Stomach smooth muscle (tissue), 2 donors: ENCODE measurements at regions not wholly inside any gene's neighbourhood (a gene's known extent, or its start where the extent isn't known, plus 50 kb on each side); places are given as distances from the start of the nearest gene placed in this dataset.
A peak's percentile ranks its signal among the peaks of the same experiment; 100 is the strongest.

Experiments
- H3K27ac ChIP-seq: one replicate; pipeline ENCODE4 v1.7.0; 2013; ENCODE audit warnings: mild to moderate bottlenecking, low read length, inconsistent platforms
- H3K27me3 ChIP-seq, 2 donors: one replicate each; pipeline ENCODE4 v1.7.0; 2013; ENCODE audit warnings: low read length in 2 of 2; ENCODE audit not compliant: insufficient read depth in 2 of 2, control insufficient read depth in 1 of 2
- H3K36me3 ChIP-seq, 2 donors: one replicate each; pipeline ENCODE4 v1.7.0; 2013; ENCODE audit warnings: low read length in 2 of 2; ENCODE audit not compliant: control insufficient read depth in 2 of 2, insufficient read depth in 2 of 2
- H3K4me1 ChIP-seq: one replicate; pipeline ENCODE4 v1.7.0; 2013; ENCODE audit warnings: low read length; ENCODE audit not compliant: control insufficient read depth, insufficient read depth
- H3K4me3 ChIP-seq, 2 donors: one replicate each; pipeline ENCODE4 v1.7.0; 2013; ENCODE audit warnings: low read length in 2 of 2
- H3K9ac ChIP-seq, 2 donors: one replicate each; pipeline ENCODE4 v1.7.0; 2013; ENCODE audit warnings: low read length in 2 of 2, mild to moderate bottlenecking in 1 of 2
- H3K9me3 ChIP-seq, 2 donors: one replicate each; pipeline ENCODE4 v1.7.0; 2013; ENCODE audit warnings: low read length in 2 of 2; ENCODE audit not compliant: control insufficient read depth in 2 of 2
- donor health status: healthy.
- donor health status: Pancreatic carcinoma.

GRCh38 chr18:67381608-67382150 is 134.8 kb downstream of the DSEL start:
- H3K9me3 ChIP-seq = no peaks in the 10 kb centered on the region
- no peak overlapping the region for H3K4me3 ChIP-seq
- H3K4me1 ChIP-seq = no peaks in the 10 kb centered on the region

GRCh38 chr18:67380867-67381266 is 135.7 kb downstream of the DSEL start:
- no peaks in the 10 kb centered on the region for H3K9me3 ChIP-seq
- no peak overlapping the region for H3K27ac ChIP-seq
- no peak overlapping the region for H3K4me3 ChIP-seq
- H3K27me3 ChIP-seq = no peaks in the 10 kb centered on the region
- no peaks in the 10 kb centered on the region for H3K4me1 ChIP-seq
- H3K36me3 ChIP-seq = no peaks in the 10 kb centered on the region
- no peak overlapping the region for H3K9ac ChIP-seq

More at GRCh38 chr18:67381608-67382150, 134.8 kb downstream of the DSEL start:
- Histone ChIP-seq H3K36me3 (no peaks in the 10 kb centered on the region), H3K27ac (no peak overlapping the region), H3K9ac (no peak overlapping the region), H3K27me3 (no peaks in the 10 kb centered on the region)

GRCh38 chr18:67379981-67380380 is 136.5 kb downstream of the DSEL start:
- H3K4me3 ChIP-seq = no peak overlapping the region
- H3K27me3 ChIP-seq = no peaks in the 10 kb centered on the region
- no peaks in the 10 kb centered on the region for H3K36me3 ChIP-seq
- H3K9ac ChIP-seq = no peak overlapping the region
- H3K4me1 ChIP-seq = no peaks in the 10 kb centered on the region
- no peak overlapping the region for H3K27ac ChIP-seq
- H3K9me3 ChIP-seq = no peaks in the 10 kb centered on the region

- Histone ChIP-seq H3K4me3 (no peak overlapping the region), H3K36me3 (no peaks in the 10 kb centered on the region), H3K9ac (no peak overlapping the region), H3K4me1 (no peaks in the 10 kb centered on the region), H3K27ac (no peak overlapping the region), H3K27me3 (no peaks in the 10 kb centered on the region), H3K9me3 (no peaks in the 10 kb centered on the region)
Observed at GRCh38 chr18:67376372-67376771, 140.1 kb downstream of the DSEL start.

- Histone ChIP-seq H3K36me3 (no peaks in the 10 kb centered on the region), H3K9me3 (no peaks in the 10 kb centered on the region), H3K9ac (no peak overlapping the region), H3K27me3 (no peaks in the 10 kb centered on the region), H3K4me3 (no peak overlapping the region), H3K4me1 (no peaks in the 10 kb centered on the region), H3K27ac (no peak overlapping the region)
Observed at GRCh38 chr18:67373636-67374035, 142.9 kb downstream of the DSEL start.

- Histone ChIP-seq H3K27me3 (no peaks in the 10 kb centered on the region), H3K9ac (no peak overlapping the region), H3K27ac (no peak overlapping the region), H3K36me3 (no peaks in the 10 kb centered on the region), H3K9me3 (no peaks in the 10 kb centered on the region), H3K4me1 (no peaks in the 10 kb centered on the region), H3K4me3 (no peak overlapping the region)
Observed at GRCh38 chr18:67367540-67367939, 149.0 kb downstream of the DSEL start.

GRCh38 chr18:67363694-67364093 is 152.8 kb downstream of the DSEL start:
- no peaks in the 10 kb centered on the region for H3K36me3 ChIP-seq
- H3K9me3 ChIP-seq = no peaks in the 10 kb centered on the region
- no peak overlapping the region for H3K4me3 ChIP-seq

GRCh38 chr18:67362906-67363305 is 153.6 kb downstream of the DSEL start:
- H3K27ac ChIP-seq = no peak overlapping the region
- H3K9me3 ChIP-seq = no peaks in the 10 kb centered on the region
- no peaks in the 10 kb centered on the region for H3K4me1 ChIP-seq
- H3K36me3 ChIP-seq = no peaks in the 10 kb centered on the region
- no peak overlapping the region for H3K4me3 ChIP-seq
- no peak overlapping the region for H3K9ac ChIP-seq
- H3K27me3 ChIP-seq = no peaks in the 10 kb centered on the region

More at GRCh38 chr18:67363694-67364093, 152.8 kb downstream of the DSEL start:
- no peak overlapping the region for H3K27ac ChIP-seq
- H3K4me1 ChIP-seq = no peaks in the 10 kb centered on the region
- no peaks in the 10 kb centered on the region for H3K27me3 ChIP-seq
- H3K9ac ChIP-seq = no peak overlapping the region

GRCh38 chr18:67359873-67360838 is 156.4 kb downstream of the DSEL start:
- H3K27ac ChIP-seq = no peak overlapping the region
- H3K4me1 ChIP-seq = no peaks in the 10 kb centered on the region
- peak overlapping the region in 1 of 2 donors; percentile 37 for H3K9ac ChIP-seq
- H3K9me3 ChIP-seq = no peaks in the 10 kb centered on the region
- peak overlapping the region; percentile 52 to 64 for H3K4me3 ChIP-seq
- no peaks in the 10 kb centered on the region for H3K27me3 ChIP-seq
- H3K36me3 ChIP-seq = no peaks in the 10 kb centered on the region

- Histone ChIP-seq H3K36me3 (no peaks in the 10 kb centered on the region), H3K9ac (no peak overlapping the region), H3K9me3 (no peaks in the 10 kb centered on the region), H3K4me1 (no peaks in the 10 kb centered on the region), H3K27me3 (no peaks in the 10 kb centered on the region), H3K27ac (no peak overlapping the region), H3K4me3 (no peak overlapping the region)
Observed at GRCh38 chr18:67358947-67359346, 157.6 kb downstream of the DSEL start.

- Histone ChIP-seq H3K9ac (no peak overlapping the region), H3K4me1 (no peaks in the 10 kb centered on the region), H3K27ac (no peak overlapping the region), H3K4me3 (no peak overlapping the region), H3K27me3 (no peaks in the 10 kb centered on the region), H3K9me3 (no peaks in the 10 kb centered on the region), H3K36me3 (no peaks in the 10 kb centered on the region)
Observed at GRCh38 chr18:67354692-67355091, 161.8 kb downstream of the DSEL start.
